Cardiac muscle cell (in vitro differentiated cells and primary cell): ENCODE measurements at regions not wholly inside any gene's neighbourhood (a gene's known extent, or its start where the extent isn't known, plus 50 kb on each side); places are given as distances from the start of the nearest gene placed in this dataset.

ENCODE experiments used
- DNase-seq, 2 donors: peaks; one replicate each; pipeline versions ENCODE4 v3.0.0 to v3.0.0-alpha.2; 2010 to 2017; ENCODE audit warnings: low read depth in 1 of 2, low spot score in 1 of 2
- H3K27ac ChIP-seq: fragments of 200-600 bp; sonication (generic); 2 replicates; pipeline ENCODE4 v1.5.1; 2016
- H3K27me3 ChIP-seq: fragments of 200-600 bp; sonication (generic); 2 replicates; pipeline ENCODE4 v1.6.0; 2016; ENCODE audit warnings: control low read depth
- H3K36me3 ChIP-seq: fragments of 200-600 bp; sonication (generic); 2 replicates; pipeline ENCODE4 v1.5.1; 2016; ENCODE audit warnings: control low read depth
- H3K4me1 ChIP-seq: fragments of 200-600 bp; sonication (generic); 2 replicates; pipeline ENCODE4 v1.8.1; 2017; ENCODE audit warnings: low read depth, mild to moderate bottlenecking, mixed run types
- H3K4me3 ChIP-seq: fragments of 200-600 bp; sonication (generic); 2 replicates; pipeline ENCODE4 v1.5.1; 2016; ENCODE audit warnings: mild to moderate bottlenecking
- H3K9me3 ChIP-seq: fragments of 200-600 bp; sonication (generic); 2 replicates; pipeline ENCODE4 v1.5.1; 2017; ENCODE audit warnings: low read depth, mild to moderate bottlenecking, control low read depth
- CTCF ChIP-seq: IDR thresholded peaks from 2 replicates; pipeline ENCODE4 v1.5.1; 2012; ENCODE audit warnings: low read depth, mild to moderate bottlenecking, low read length

DNA sequence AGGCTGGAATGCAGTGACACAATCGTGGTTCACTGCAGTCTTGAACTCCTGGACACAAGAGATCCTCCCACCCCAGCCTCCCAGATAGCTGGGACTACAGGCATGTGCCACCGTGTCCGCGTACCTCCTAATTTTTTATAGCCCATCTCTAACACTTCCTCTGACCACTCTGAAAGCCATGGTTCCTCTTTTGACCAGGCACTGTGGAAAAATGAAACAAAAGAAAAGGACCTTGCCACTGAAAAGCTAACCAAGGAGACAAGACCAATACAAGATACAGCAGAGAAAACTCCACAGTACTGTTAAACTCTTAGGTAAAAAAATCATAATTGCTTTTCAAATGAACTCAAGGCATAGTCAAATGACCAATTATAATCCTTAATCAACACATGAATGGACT is 233.3 kb downstream of the NEDD1 start:
- Histone ChIP-seq H3K4me1 (peaks cover 19% of the 10 kb centered on the region), H3K27ac (no peak overlapping the region)
- TF ChIP-seq CTCF, result no peak

DNA sequence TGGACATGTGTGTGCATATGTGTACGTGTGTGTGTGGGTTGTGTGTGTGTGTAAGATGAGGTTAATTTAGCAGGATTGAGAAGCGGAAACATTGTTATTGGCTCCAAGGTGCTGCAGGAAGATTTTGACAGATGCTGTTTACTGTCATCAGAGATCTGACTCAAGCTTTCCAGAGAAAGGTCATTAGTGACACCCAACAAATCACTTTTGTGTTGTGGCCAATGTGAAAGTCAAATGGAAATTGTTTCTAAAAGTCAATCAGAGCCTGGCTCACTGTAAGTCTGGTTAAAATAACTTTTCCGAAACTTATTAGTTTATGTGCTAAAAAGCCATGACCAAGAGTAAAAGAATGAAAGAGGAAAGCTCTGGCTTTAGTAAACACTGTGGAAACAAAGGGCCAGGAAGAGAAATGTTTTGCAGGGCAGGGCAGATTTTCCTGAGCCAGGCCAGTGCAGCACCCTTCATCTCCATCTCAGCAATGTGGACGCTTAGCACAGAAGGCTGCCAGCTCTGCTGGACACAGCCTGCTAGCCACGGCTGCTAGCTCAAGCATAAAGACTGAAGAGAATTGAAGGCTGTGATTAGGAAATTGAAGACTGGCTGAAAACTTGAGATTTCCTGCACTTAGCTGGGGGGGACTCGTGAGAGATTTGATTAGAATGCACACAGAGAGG is 235.8 kb downstream of the NEDD1 start:
- TF ChIP-seq CTCF, result no peak
- peak overlapping the region; percentile 59 for H3K27ac ChIP-seq
- peak in 1 of 2 donors; percentile 53 for DNase-seq

More for the DNA sequence above, 233.3 kb downstream of the NEDD1 start:
- Histone ChIP-seq H3K27me3 (no peaks in the 10 kb centered on the region), H3K4me3 (no peak overlapping the region), H3K36me3 (no peaks in the 10 kb centered on the region), H3K9me3 (no peaks in the 10 kb centered on the region)
- DNase-seq, result no peak

GRCh38 chr12:97148941-97149559 is 242.0 kb downstream of the NEDD1 start:
- Histone ChIP-seq H3K27ac (no peak overlapping the region), H3K36me3 (no peaks in the 10 kb centered on the region), H3K9me3 (no peaks in the 10 kb centered on the region), H3K4me3 (no peak overlapping the region), H3K4me1 (peaks cover 1% of the 10 kb centered on the region), H3K27me3 (no peaks in the 10 kb centered on the region)
- TF ChIP-seq CTCF, result peak; percentile 80
- peak; percentile 61 to 74 for DNase-seq

More for the DNA sequence above, 235.8 kb downstream of the NEDD1 start:
- Histone ChIP-seq H3K4me3 (no peak overlapping the region), H3K36me3 (no peaks in the 10 kb centered on the region), H3K27me3 (no peaks in the 10 kb centered on the region), H3K4me1 (peaks cover 19% of the 10 kb centered on the region), H3K9me3 (no peaks in the 10 kb centered on the region)

DNA sequence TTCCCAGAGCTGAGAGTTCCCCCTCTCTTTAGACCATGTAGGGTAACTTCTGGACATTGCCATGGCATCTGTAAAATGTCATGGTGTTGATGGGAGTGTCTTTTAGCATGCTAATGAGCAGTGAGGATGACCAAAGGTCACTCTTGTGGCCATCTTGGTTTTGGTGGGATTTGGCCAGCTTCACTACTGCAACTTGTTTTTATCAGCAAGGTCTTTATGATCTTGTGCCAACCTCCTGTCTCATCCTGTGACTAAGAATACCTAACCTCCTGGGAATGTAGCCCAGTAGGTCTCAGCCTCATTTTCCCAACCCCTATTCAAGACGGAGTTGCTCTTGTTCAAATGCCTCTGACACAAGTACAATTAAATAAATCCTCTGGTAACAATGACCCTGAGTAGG is 244.4 kb downstream of the NEDD1 start:
- Histone ChIP-seq H3K36me3 (no peaks in the 10 kb centered on the region), H3K27me3 (no peaks in the 10 kb centered on the region), H3K27ac (no peak overlapping the region), H3K9me3 (no peaks in the 10 kb centered on the region), H3K4me3 (no peak overlapping the region), H3K4me1 (no peaks in the 10 kb centered on the region)
- no peak for TF ChIP-seq CTCF
- DNase-seq, result no peak

GRCh38 chr12:97159377-97159776 is 252.3 kb downstream of the NEDD1 start:
- Histone ChIP-seq H3K9me3 (no peaks in the 10 kb centered on the region), H3K27ac (no peak overlapping the region), H3K4me1 (no peaks in the 10 kb centered on the region), H3K27me3 (no peaks in the 10 kb centered on the region), H3K36me3 (no peaks in the 10 kb centered on the region), H3K4me3 (no peak overlapping the region)
- no peak for TF ChIP-seq CTCF
- no peak for DNase-seq
